NOMO-1 treated with dmso at 0.1 percent for 144 hours (cell line): ENCODE measurements at regions not wholly inside any gene's neighbourhood (a gene's known extent, or its start where the extent isn't known, plus 50 kb on each side); places are given as distances from the start of the nearest gene placed in this dataset.
A peak's percentile ranks its signal among the peaks of the same experiment; 100 is the strongest.

Experiments
- DNase-seq: peaks from one replicate; lab custom pipeline; 2025; ENCODE audit not compliant: unreplicated experiment; lab: John Stamatoyannopoulos, UW

GRCh38 chr1:83773059-83773458 lies 225.9 kb downstream of the TTLL7 start:
- no peak for DNase-seq

- no peak for DNase-seq
Observed at GRCh38 chr1:83770319-83770661, 228.6 kb downstream of the TTLL7 start.

- DNase-seq, result no peak
Observed at GRCh38 chr1:83769594-83770318, 229.2 kb downstream of the TTLL7 start.

- DNase-seq, result peak; percentile 58
Observed at GRCh38 chr1:83769072-83769471, 229.9 kb downstream of the TTLL7 start.

- no peak for DNase-seq
Observed at GRCh38 chr1:83766241-83766691, 232.7 kb downstream of the TTLL7 start.

- DNase-seq, result no peak
Observed at GRCh38 chr1:83765125-83765524, 233.8 kb downstream of the TTLL7 start.

GRCh38 chr1:83764209-83764608 lies 234.7 kb downstream of the TTLL7 start:
- DNase-seq, result no peak

GRCh38 chr1:83763361-83764095 lies 235.4 kb downstream of the TTLL7 start:
- DNase-seq, result no peak

- DNase-seq, result no peak
Observed at GRCh38 chr1:83762416-83762815, 236.5 kb downstream of the TTLL7 start.

- DNase-seq, result no peak
Observed at GRCh38 chr1:83762039-83762365, 236.9 kb downstream of the TTLL7 start.

- peak; percentile 50 for DNase-seq
Observed at GRCh38 chr1:83761167-83762038, 237.5 kb downstream of the TTLL7 start.

- no peak for DNase-seq
Observed at GRCh38 chr1:83760226-83761021, 238.5 kb downstream of the TTLL7 start.

- DNase-seq, result no peak
Observed at GRCh38 chr1:83756984-83757717, 241.8 kb downstream of the TTLL7 start.

- DNase-seq, result no peak
Observed at GRCh38 chr1:83751602-83752001, 247.3 kb downstream of the TTLL7 start.

- no peak for DNase-seq
Observed at GRCh38 chr1:83750201-83750600, 248.7 kb downstream of the TTLL7 start.

GRCh38 chr1:83747853-83748482 lies 251.0 kb downstream of the TTLL7 start:
- DNase-seq, result no peak

GRCh38 chr1:83746234-83746633 lies 252.7 kb downstream of the TTLL7 start:
- no peak for DNase-seq

GRCh38 chr1:83742446-83742845 lies 256.5 kb downstream of the TTLL7 start:
- DNase-seq, result no peak

- DNase-seq, result no peak
Observed at GRCh38 chr1:83741770-83742169, 257.2 kb downstream of the TTLL7 start.

- no peak for DNase-seq
Observed at GRCh38 chr1:83741348-83741747, 257.6 kb downstream of the TTLL7 start.
